Mesothelial cell of epicardium (in vitro differentiated cells): ENCODE measurements at regions not wholly inside any gene's neighbourhood (a gene's known extent, or its start where the extent isn't known, plus 50 kb on each side); places are given as distances from the start of the nearest gene placed in this dataset.

Experiments used
- DNase-seq, 2 experiments: peaks; one replicate each; pipeline ENCODE4 v3.0.0; 2021; ENCODE audit warnings: low spot score in 2 of 2; ENCODE audit not compliant: unreplicated experiment in 2 of 2
- H3K27ac Mint-ChIP-seq: 2 replicates; pipeline ENCODE4 v1.8.0; 2021; ENCODE audit warnings: mixed read lengths
- H3K27me3 Mint-ChIP-seq: 2 replicates; pipeline ENCODE4 v1.8.0; 2021; ENCODE audit warnings: low read depth, mixed read lengths
- H3K36me3 Mint-ChIP-seq: 2 replicates; pipeline ENCODE4 v1.8.0; 2021; ENCODE audit warnings: mixed read lengths
- H3K4me1 Mint-ChIP-seq: 2 replicates; pipeline ENCODE4 v1.8.0; 2021; ENCODE audit warnings: mixed read lengths
- H3K4me3 Mint-ChIP-seq: 2 replicates; pipeline ENCODE4 v1.8.0; 2021; ENCODE audit warnings: mild to moderate bottlenecking, moderate library complexity, mixed read lengths
- H3K9me3 Mint-ChIP-seq: 2 replicates; pipeline ENCODE4 v1.8.0; 2021; ENCODE audit warnings: mixed read lengths
- TF ChIP-seq, protein P1 (sequence below): fragments of 200-600 bp; sonication (generic); IDR thresholded peaks from one replicate; pipeline ENCODE4 v1.5.0; 2021; ENCODE audit warnings: antibody characterized with exemption; ENCODE audit not compliant: unreplicated experiment

DNA sequence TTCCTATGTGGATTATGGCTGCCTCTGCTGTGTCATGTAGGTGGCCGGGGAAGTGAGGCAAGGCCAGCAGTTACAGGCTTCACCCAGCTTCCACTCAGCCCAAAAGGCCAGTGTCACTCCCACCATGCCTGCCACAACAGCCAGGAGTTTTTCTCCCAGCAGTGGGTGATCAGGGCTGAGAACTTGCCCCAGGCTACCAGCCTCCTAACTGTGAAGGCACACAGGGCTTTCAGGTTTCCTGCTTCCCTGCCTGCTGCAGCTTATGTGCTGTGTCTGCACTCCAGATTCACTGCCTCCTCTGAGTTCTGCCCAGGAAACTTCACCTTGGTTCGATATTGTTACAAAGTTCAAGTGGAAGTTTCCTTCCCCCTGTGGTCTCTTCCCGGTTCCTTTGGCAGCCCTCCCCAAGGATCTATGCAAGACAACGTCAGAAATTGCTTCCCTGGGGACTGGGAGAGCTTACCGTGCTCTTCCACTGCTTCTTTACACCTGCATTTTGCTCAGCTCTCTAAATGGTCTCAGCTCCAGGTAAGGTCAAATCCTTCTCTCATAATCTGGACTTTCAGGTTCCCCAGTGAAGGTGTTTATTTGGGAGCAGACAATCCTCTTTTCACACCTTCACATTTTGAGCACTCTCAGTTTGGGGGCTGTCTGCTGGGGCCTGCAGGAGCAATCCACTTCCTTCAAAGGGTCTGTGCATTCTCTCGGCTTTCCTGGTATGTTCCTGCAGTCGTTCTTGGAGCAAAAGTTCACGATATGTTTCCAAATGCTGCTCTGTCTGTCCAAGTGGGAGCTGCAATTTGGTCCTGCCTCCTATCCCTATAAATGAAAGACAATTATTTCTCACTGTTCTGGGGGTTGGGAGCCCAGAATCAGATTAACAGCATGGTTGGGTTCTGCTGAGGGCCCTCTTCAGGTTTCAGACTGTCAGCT lies 1730.1 kb upstream of the PRR20A start:
- TF ChIP-seq, protein P1, sequence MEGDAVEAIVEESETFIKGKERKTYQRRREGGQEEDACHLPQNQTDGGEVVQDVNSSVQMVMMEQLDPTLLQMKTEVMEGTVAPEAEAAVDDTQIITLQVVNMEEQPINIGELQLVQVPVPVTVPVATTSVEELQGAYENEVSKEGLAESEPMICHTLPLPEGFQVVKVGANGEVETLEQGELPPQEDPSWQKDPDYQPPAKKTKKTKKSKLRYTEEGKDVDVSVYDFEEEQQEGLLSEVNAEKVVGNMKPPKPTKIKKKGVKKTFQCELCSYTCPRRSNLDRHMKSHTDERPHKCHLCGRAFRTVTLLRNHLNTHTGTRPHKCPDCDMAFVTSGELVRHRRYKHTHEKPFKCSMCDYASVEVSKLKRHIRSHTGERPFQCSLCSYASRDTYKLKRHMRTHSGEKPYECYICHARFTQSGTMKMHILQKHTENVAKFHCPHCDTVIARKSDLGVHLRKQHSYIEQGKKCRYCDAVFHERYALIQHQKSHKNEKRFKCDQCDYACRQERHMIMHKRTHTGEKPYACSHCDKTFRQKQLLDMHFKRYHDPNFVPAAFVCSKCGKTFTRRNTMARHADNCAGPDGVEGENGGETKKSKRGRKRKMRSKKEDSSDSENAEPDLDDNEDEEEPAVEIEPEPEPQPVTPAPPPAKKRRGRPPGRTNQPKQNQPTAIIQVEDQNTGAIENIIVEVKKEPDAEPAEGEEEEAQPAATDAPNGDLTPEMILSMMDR, result no peak
- Mint-ChIP-seq H3K27ac (no peak overlapping the region), H3K27me3 (no peaks in the 10 kb centered on the region), H3K4me3 (no peak overlapping the region), H3K36me3 (no peaks in the 10 kb centered on the region), H3K4me1 (peaks cover 2% of the 10 kb centered on the region), H3K9me3 (no peaks in the 10 kb centered on the region)
- DNase-seq, result no peak

DNA sequence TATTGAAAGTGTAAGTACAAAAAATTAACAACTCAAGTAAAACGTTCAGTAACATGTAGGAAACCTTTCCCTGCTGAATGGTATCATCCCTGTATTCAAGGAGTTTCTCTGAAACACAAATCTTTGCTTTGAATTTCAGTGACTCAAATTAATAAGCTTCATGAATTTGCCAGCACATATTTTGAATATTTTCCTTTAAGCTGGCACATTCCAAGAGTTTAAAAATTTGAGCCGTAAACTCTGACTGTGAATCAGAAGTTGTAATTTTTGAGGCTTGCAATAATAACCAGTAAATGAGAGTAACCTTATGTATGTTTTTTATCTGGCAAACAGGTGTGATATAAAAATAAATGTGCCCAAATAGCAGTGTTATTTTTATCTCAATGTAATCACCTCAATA lies 1722.6 kb upstream of the PRR20A start:
- H3K27me3 Mint-ChIP-seq, result no peaks in the 10 kb centered on the region
- no peak for DNase-seq
- no peaks in the 10 kb centered on the region for H3K4me1 Mint-ChIP-seq
- TF ChIP-seq, protein P1, result no peak
- H3K9me3 Mint-ChIP-seq, result no peaks in the 10 kb centered on the region
- H3K4me3 Mint-ChIP-seq, result no peak overlapping the region
- H3K27ac Mint-ChIP-seq, result no peak overlapping the region
- H3K36me3 Mint-ChIP-seq, result no peaks in the 10 kb centered on the region

DNA sequence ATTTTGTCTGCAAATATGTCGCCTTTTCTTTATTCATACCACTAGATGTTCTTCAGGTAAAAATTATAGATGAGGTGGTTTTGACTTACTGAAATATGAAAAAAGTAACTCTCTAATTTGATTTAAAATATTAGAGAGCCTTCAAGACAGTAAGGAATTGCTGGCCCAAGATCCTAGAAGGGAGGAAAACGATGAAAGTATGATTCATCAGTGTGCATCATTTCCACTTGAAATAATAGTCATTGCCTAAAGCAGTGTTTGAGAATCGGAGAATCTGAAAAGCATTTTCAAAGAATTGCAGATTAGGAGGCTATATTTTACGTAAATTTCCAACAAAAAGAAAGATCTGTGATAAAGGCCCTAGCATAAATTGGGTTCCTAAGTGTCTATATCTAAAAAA lies 1707.9 kb upstream of the PRR20A start:
- Mint-ChIP-seq H3K4me3 (no peak overlapping the region), H3K9me3 (no peaks in the 10 kb centered on the region), H3K27ac (no peak overlapping the region), H3K4me1 (no peaks in the 10 kb centered on the region), H3K27me3 (no peaks in the 10 kb centered on the region), H3K36me3 (no peaks in the 10 kb centered on the region)
- no peak for DNase-seq
- TF ChIP-seq, protein P1, result no peak

DNA sequence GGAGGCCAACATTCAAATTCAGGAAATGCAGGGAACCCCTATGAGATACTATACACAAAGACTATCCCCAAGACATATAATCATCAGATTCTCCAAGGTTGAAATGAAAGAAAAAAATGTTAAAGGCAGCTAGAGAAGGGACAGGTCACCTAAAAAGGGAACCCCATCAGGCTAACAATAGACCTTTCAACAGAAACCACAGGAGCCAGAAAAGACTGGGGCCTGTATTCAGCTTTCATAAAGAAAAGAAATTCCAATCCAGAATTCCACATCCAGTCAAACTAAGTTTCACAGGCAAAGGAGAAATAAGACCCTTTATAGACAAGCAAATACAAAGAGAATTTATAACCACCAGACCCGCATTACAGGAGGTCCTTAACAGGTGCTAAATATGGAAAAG lies 1703.6 kb upstream of the PRR20A start:
- no peak overlapping the region for H3K4me3 Mint-ChIP-seq

DNA sequence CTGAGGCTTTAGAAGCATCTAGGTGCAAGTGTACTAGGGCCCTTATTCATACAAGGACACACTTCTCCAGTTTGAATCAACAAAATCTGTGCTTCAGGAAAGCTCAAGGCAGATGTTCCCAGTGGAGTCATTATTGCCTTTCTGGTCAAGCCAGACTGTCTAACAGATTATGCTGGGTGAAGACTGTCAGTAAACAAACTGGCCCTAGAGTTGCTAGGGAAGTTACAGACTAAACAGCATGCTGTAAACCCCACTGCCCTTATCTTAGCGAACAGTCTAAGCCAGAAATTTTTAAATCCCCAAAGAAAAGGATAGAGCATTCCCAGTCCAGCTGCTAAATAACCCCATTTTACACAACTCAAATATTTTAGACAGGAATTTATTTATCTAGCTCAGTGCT lies 1701.3 kb upstream of the PRR20A start:
- no peaks in the 10 kb centered on the region for H3K9me3 Mint-ChIP-seq
- no peak overlapping the region for H3K27ac Mint-ChIP-seq
- no peak overlapping the region for H3K4me3 Mint-ChIP-seq
- TF ChIP-seq, protein P1, result no peak
- H3K27me3 Mint-ChIP-seq, result no peaks in the 10 kb centered on the region
- H3K36me3 Mint-ChIP-seq, result no peaks in the 10 kb centered on the region
- H3K4me1 Mint-ChIP-seq, result no peaks in the 10 kb centered on the region
- DNase-seq, result no peak

More for the DNA sequence above, 1703.6 kb upstream of the PRR20A start:
- Mint-ChIP-seq H3K36me3 (no peaks in the 10 kb centered on the region), H3K4me1 (no peaks in the 10 kb centered on the region), H3K9me3 (no peaks in the 10 kb centered on the region), H3K27ac (no peak overlapping the region), H3K27me3 (no peaks in the 10 kb centered on the region)
- TF ChIP-seq, protein P1, result no peak
- DNase-seq, result no peak
